Limb (tissue), 2 donors: ENCODE measurements at regions not wholly inside any gene's neighbourhood (a gene's known extent, or its start where the extent isn't known, plus 50 kb on each side); places are given as distances from the start of the nearest gene placed in this dataset.
A peak's percentile ranks its signal among the peaks of the same experiment; 100 is the strongest.
"Not testable (repeated sequence)": the region's sequence is repeated elsewhere in the genome, so short reads cannot be mapped to it uniquely, and the experiment has no call there.

Source experiments
- DNase-seq, 2 donors: peaks; one replicate each; pipeline ENCODE4 v3.0.0-alpha.2; 2016; ENCODE audit errors: extremely low spot score in 2 of 2

DNA sequence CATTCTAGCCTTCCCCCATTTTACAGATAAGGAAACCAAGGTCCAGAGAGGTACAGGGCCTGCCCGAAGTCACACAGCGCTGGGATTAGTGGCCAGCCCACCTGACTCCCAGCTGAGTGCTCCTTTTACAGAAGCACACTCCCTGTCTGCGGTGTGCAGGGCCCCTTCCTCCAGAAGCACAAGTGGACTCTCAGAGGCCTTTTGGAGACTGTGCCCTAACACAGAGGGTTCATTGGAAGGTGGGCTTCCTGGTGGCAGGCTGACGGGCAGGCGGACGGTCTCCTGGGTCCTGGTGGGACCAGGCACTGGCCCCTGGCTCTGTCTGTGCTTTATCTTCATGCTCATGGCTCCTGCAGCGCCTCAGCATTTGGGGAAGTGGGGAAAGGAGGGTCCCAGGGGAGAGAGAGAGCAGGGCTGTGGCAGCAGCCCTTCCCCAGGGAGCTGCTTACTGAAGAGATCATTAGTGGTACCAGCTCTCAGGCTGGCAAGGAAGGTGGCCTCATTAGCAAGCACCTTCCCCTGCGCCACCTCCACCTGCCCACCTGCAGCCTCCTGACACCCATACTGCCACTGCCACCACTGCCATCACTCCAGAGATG is 83.1 kb upstream of the GOLGA6L4 start:
- not testable (repeated sequence) for DNase-seq

DNA sequence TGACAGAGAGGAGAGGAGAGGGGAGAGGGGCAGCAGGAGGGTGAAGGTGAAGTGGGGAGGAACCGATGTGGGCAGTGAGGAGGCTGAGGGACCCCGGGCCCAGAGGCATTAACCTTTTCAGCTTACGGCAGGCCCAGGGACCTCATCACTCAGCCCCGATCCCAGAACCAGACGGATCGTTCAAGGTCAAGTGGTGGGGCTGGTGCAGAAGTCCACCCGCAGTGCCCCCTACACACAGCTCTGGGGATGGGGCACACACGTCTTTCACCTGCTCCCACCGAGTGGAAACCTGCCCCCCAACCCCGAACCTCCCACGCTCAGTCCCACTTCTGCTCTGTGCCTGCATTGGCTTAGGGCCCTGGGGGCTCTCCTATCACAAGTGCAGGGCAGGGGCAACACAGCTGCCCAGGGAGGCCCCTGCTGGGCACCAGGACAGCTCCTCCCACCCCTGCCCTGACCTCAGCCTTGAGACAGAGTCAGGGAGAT is 81.9 kb upstream of the GOLGA6L4 start:
- DNase-seq: not testable (repeated sequence)

DNA sequence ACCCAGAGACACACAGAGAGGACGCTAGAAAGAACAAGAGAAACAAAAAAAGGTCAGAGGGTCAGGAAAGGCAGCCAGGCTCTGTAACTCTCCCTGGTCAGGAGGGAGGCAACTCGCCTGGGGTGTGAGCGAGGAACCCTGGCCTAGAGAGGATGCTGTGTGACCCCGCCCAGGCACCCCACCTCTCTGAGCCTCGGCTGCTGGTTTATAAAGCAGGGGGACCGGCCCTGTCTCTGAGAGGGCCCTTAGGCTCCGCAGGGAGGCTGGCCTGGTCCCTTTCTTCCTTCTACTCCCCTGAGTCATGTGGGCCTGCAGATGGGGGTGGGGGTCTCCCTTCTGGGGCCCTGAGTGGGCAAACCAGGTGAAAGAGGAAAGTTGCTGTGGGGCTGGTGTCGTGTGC is 81.3 kb upstream of the GOLGA6L4 start:
- not testable (repeated sequence) for DNase-seq

GRCh38 chr15:84154787-84155186 is 80.8 kb upstream of the GOLGA6L4 start:
- DNase-seq: not testable (repeated sequence)

GRCh38 chr15:84155792-84156587 is 79.6 kb upstream of the GOLGA6L4 start:
- not testable (repeated sequence) for DNase-seq

GRCh38 chr15:84156588-84156840 is 79.1 kb upstream of the GOLGA6L4 start:
- DNase-seq: not testable (repeated sequence)

DNA sequence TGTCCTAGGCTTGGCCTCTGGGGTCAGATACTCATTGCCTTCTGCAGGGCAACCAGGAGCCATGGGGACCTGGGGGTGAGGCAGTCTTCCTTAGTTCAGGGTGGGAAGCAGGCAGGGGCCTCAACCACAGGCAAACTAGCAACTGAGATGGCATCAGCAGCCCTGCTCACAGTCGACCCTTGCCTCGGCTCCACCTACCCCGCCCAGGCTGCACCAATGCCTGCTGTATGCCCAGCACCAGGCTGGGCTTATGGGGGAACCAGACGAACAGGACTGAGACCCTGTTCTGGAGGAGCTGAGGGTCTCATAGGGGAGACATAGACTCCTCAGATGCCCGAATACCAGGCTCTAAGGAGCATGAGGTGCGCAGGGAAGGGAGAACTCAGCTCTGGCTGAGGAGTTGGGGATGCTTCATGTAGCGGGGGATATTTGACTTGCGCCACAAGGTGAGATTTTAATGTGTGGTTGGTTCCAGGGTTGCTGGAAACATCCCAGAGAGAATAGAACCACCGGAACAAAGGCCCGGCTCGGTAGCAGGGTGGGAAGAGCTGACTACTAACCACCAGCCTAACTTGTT is 78.4 kb upstream of the GOLGA6L4 start:
- not testable (repeated sequence) for DNase-seq

GRCh38 chr15:84157857-84158256 is 77.7 kb upstream of the GOLGA6L4 start:
- not testable (repeated sequence) for DNase-seq

- DNase-seq: not testable (repeated sequence)
These were observed 76.0 kb upstream of the GOLGA6L4 start for GRCh38 chr15:84159346-84160269.

DNA sequence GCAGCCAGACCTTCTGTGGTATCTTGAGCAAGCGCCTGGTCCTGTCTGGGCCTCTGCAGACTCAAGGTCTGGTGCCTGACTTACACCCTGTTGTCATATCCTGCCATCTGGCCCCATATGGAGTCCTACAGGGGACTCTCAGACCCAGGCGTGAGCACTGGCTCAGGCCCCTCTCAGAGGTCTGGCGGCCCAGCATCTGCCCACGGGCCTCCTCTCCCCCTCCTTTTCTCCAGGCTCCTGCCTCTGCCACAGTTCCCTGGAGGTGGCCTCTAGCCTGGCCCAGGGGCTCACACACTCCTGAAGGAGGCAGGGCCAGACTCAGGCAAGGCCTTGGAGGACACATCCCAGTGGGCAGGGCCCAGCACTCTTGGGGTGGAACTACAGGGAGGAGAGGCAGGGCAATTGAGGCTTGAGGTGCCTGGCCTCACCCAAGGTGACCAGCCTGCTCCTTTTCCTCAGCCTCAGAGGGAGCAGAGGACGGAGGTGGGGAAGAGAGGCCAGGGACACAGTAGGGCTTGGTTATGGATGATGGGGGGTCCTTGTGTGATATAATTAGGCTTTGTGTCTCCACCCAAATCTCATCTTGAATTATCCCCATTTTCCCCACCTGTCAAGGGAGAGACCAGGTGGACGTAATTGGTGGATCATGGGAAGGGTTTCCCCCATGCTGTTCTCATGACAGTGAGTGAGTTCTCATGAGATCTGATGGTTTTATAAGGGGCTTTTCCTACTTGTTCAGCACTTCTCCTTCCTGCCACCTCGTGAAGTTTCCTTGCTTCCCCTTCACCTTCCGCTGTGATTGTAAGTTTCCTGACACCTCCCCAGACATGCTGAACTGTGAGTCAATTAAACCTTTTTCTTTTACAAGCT is 70.9 kb upstream of the GOLGA6L4 start:
- DNase-seq: peak in 1 of 2 donors; percentile 4

GRCh38 chr15:84170029-84170428 is 65.5 kb upstream of the GOLGA6L4 start:
- DNase-seq: not testable (repeated sequence)

- DNase-seq: not testable (repeated sequence)
These were observed 62.4 kb upstream of the GOLGA6L4 start for GRCh38 chr15:84173231-84173610.
